ENCODE measurements at regions not wholly inside any gene's neighbourhood (a gene's known extent, or its start where the extent isn't known, plus 50 kb on each side); places are given as distances from the start of the nearest gene placed in this dataset.
"Not testable (repeated sequence)": the region's sequence is repeated elsewhere in the genome, so short reads cannot be mapped to it uniquely, and the experiment has no call there.

- no peak for DNase-seq
These were observed 1272.4 kb downstream of the CDH8 start for GRCh38 chr16:60763869-60764268.

GRCh38 chr16:60755907-60756306 is 1280.3 kb downstream of the CDH8 start:
- DNase-seq = no peak

DNA sequence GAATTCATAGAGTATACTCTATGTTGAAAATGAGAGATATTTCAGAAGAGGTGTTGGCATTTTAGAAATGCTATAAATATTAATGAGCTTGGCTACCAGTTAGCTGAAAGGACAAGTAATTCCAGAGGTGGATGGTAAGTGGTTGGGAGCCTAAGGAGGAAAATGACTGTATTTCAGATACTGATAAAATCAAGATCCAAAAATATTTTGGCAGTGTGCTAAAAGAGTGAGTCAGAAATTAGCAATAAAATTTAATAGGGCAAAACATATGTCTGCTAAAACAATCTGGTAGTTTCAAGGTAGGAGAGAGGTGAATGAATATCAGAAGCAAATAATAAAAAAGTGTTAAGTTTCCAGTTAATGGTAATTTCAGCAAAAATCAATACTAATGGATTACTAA is 1287.9 kb downstream of the CDH8 start:
- no peak for DNase-seq

GRCh38 chr16:60744198-60744597 is 1292.0 kb downstream of the CDH8 start:
- DNase-seq = no peak

DNA sequence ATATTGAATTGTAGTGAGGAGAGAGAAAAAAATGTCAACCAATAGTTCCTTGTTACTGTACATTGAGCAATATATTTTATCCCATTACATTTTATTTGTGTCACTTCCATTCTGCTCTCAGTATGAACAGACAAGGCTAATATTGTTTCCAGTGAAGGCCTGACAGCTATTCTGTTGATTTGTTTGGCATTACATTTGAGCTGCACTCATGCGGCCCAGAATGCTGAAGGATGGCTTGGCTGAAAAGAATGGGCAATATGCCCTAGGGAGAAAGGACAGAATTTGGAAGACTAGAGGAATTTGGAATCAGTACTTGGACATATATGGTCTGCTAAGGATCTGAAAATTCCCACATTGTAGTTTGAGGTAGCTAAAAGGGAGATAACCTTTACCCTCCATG is 1294.4 kb downstream of the CDH8 start:
- no peak for DNase-seq

- no peak for DNase-seq
These were observed 1296.2 kb downstream of the CDH8 start for GRCh38 chr16:60739737-60740683.

DNA sequence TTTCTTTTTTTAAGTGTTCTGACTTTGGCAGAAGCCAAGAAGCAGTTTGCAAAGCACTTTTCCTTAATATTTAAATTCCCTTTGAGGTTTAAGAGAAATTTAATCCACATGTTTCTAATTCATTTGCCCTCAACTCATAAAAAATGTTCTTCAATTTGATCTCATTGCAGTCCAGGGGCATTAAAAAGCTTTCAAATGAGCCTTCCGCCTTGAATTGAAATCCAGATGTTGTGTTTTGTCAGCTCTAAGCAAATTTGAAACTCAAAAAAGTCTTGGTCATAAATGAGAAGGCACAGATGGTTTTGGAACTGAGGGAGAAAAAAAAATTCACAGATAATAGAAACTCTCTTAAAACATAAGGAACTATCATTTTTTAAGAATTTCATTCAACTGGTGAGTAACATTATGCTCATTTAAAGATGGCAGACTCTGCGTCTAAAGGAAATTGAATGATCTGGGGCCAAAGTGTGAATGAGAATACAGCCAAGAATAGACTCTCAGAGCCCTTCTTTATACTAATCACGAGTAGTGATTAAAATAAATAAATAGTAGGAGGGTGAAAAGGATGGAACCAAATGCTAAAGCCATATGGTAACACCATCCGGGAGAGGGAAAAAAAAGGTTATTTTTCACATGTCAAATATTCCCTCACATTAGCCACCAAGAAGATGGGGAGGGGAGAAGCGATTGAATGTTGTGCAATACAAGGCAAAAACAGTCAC is 1304.7 kb downstream of the CDH8 start:
- DNase-seq = no peak

DNA sequence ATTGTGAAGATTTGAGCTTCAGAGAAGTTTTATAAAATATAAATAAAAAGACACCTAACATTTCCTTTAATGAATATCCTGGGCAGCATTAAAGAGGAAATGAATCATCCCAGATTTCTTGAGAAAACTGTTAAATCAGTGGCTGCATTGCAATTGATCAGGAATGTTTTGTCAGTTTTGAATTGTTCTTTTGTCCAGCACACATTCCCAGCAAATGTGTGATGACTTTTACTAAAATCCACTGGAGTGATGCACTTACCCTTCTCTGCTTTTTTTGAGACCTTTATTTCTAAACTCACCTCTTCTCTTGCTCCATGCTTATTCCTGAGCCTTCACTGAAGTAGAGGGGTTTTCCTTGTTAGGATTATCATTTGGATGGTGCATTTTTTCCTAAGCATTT is 1307.2 kb downstream of the CDH8 start:
- no peak for DNase-seq

DNA sequence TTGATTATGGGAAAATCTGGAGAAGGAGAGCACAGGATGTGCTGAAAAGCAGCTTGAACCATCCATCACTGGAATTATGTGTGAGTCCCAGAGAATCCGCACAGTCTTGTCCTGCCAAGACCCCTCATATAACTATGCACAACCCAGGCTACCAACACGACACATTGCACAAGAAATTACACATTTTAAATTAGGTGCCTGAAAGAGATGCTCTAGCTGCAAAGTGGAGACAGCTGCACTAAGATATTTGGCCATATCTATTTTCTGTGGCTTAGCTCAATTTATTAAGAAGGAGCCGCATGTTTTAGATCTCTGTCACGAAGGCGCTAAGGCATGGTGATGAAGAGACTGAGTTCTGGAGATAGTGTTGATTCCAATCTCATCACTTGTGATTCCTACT is 1308.4 kb downstream of the CDH8 start:
- no peak for DNase-seq

DNA sequence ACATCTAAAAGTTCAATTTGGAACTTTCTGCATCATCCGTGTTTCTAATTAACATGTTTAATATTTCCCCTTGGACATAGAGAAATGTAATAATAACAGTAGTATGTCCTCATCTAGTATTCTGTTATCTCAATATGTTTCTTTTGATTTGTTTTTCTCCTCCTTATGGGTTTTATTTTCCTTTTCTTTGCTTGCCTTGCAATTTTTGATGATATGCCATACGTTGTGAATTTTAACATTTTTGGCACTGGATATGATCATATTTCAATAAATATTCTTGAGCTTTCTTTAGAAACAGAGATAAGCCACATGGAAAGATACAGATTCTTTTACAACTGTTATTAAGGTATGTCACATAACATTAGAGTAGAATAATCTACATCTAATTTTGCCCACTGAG is 1316.2 kb downstream of the CDH8 start:
- no peak for DNase-seq

DNA sequence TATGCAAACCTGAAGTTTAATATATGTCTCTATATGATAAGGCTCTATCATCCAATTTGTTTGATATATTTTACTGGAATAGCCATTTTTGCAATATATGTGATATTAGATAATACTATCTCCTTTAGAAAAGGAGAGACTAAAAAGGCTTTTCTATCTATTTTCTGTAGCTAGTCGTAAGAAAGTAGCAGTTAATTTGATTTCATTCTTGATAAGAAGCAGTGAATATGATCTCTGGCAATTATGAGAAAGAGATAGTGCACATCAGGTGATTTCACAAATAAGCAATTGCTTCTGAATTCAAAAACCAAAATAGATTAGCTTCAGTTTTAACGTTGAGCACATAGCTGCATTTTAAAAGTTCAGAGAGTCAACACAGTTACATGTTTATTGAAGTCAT is 1318.4 kb downstream of the CDH8 start:
- no peak for DNase-seq

DNA sequence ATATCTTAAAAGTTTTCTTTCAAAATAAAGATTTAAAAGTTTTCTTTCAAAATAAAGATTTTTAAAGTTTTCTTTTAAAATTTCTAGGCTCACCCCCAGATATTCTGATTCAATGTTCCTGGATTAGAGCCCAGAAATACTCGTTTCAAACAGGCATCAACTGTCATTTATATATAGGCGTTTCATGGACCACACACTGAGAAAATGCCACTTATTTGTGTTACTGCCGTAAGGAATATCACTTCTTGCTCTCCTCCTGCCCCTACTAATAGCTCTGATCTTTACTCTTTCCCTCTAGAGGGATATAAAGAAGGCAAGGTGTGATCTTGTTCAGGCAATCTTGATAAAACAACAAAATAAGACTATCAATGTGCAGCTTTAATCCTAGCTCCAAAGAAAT is 1324.1 kb downstream of the CDH8 start:
- no peak for DNase-seq

- DNase-seq = no peak
These were observed 1331.5 kb downstream of the CDH8 start for GRCh38 chr16:60704726-60705125.

DNA sequence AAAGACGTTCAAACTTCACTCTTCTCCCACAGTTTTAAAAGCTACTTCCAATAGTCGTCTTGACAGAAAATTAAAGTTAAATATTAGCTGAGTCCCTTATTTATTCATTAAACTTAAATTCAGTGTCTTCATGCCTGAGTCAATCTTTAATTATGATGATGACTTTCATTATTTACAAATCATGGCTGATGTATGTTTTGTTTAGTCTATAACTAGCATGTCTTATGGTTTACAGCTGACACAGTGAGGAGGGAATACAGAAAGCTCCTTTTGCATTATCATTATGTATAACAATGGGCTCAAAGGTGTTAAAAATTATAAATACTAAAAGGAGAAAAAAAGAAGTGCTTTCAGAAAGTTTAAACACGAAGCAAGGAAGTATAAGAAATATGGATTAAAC is 1333.1 kb downstream of the CDH8 start:
- no peak for DNase-seq

DNA sequence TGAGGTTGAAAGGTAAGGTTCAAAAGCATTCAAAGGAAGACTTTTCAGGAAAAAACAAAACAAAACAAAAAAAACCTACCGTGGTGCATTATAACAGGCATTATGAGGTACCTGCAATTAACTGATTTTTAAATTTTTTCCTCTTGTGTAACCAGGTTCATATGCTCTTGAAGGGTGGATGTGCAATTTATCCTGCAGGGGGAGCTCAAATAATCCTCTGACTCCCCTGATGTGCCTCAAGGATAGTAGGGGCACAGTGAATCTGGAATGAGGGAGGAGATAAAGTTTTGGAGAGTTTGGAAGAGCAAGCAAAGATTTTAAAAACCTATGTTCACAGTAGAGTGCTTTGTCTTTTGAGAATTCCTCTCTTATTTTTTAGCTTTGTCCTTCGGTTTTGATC is 1349.4 kb downstream of the CDH8 start:
- no peak for DNase-seq

DNA sequence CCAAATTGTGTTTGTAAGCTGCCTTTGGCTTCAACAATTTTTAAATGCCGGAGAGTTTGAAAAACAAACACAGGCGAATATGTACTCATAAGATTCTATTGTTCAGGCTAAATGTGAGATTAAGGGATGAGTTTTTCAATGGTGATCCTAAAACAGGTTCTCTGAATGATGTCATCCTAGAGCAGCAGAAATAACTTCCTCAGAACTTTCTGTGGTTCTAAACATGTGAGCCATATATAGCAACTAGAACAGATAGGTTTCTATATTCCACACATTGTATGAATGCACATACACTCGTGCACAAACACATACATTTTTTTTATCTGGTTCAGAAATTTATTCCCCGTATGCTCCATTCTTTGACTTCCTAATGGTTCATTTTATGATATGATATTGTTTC is 1352.2 kb downstream of the CDH8 start:
- no peak for DNase-seq

DNA sequence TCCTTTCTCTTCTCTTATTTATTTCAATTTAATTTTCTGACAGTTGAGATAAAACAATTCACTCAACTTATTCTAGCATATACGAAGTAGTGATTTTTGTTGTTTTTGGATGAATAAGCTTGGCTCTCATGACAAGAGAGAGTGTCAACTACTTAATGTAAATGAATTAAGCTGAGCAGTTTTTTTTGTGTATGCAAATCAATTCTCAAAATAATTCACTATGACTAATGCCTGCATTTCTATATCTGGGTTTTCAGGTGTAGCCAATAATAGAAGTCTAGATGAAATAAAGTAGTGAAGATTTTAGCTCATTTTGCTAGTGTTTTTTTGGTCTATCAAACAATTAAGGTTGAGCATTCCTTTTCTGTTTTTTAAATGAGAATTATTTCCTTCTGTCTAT is 1354.0 kb downstream of the CDH8 start:
- DNase-seq = no peak

DNA sequence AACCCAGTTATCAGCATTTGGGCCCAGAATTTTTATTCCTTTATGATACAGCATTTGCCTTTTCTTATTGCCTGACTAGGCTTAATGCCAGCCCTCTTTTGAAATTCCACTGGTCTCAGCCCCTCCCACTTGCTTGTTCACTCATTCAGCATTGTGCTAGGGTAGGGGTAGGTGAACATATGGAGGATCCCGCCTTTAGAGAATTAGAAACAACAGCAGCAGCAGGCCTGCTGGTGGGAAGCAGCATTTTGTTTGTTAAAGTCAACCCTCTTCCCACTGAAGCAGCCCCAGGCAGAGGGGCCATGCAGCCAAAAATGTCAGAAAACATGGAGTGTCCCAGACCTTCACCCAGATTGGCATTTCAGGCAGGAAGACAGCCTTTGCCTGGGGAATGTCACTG is 1355.2 kb downstream of the CDH8 start:
- DNase-seq = no peak

DNA sequence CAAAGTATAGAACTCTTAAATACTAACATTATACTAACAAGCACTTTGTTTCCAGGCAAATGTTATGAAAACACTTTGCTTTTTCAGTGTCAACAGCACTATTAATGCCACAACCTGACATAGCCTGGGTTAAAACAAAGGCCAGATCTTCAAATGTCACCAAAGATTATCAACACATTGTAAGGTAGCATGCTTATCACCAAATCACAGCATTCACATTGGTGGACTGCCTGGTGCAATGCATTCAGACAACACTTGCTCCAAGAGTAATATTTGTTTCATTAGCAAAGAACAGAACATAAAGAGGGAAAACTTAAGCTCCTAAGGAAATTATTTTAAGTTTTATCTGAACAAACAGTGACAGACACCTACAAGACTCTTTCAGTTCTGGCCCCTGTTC is 1361.2 kb downstream of the CDH8 start:
- DNase-seq = no peak

DNA sequence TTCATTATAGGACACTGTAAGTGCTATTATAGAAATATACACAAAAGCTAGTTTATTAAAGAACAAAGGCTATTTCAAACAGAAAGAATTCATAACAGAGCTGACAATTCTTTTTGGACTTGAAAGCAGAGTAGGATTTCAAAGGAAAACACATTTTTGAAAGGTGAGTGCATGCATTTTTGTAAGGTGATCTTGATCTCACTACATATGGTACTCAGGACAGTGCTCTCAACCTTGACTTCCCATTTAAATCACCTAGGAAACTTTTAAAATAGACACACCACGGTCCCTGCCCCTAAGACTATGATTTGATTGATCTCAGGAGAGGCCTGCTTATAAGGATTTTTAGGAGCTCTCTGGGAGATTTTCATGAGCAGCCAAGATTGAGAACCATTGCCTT is 1362.0 kb downstream of the CDH8 start:
- DNase-seq = no peak

GRCh38 chr16:60655514-60656153 is 1380.6 kb downstream of the CDH8 start:
- DNase-seq = no peak

GRCh38 chr16:60651346-60651745 is 1384.9 kb downstream of the CDH8 start:
- no peak for DNase-seq

DNA sequence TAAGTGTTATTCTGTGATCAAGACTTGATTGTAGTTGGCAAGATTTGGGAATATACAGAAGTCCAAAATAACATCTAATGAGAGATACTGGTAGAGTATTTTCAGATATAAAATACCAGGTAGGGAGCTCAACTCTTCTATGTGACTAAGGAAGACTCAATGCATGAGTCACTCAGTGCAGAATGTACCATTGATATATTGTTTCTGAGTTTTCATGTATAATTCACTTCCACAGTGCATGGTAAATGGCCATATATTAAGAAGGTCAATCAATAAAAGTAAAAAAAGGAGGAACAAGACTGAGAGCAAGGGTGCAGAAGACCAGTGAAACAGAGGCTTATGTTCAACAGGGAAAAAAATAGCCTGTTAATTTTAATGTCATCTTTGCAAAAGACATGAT is 1387.9 kb downstream of the CDH8 start:
- DNase-seq = no peak

- DNase-seq = not testable (repeated sequence)
These were observed 1388.8 kb downstream of the CDH8 start for GRCh38 chr16:60647388-60647787.
